OCI-LY1 (cell line): ENCODE measurements at regions not wholly inside any gene's neighbourhood (a gene's known extent, or its start where the extent isn't known, plus 50 kb on each side); places are given as distances from the start of the nearest gene placed in this dataset.
A peak's percentile ranks its signal among the peaks of the same experiment; 100 is the strongest.

Source experiments
- H2AFZ ChIP-seq: fragments of 200-600 bp; sonication (generic), shearing (Covaris generic); 2 replicates; pipeline ENCODE4 v1.6.0; 2014; ENCODE audit warnings: antibody characterized with exemption, mild to moderate bottlenecking, low read length
- H3F3A ChIP-seq: fragments of 200-600 bp; sonication (generic), shearing (Covaris generic); 2 replicates; pipeline ENCODE4 v1.6.0; 2014; ENCODE audit warnings: mild to moderate bottlenecking, antibody characterized with exemption, low read length, moderate library complexity; ENCODE audit not compliant: insufficient read depth
- H3K27ac ChIP-seq: fragments of 200-600 bp; sonication (generic); 2 replicates; pipeline ENCODE4 v1.5.1; 2014; ENCODE audit warnings: low read length, mixed run types, mild to moderate bottlenecking, low read depth; ENCODE audit not compliant: poor library complexity, severe bottlenecking
- H3K27me3 ChIP-seq: fragments of 200-600 bp; sonication (generic); 2 replicates; pipeline ENCODE4 v1.6.0; 2014; ENCODE audit warnings: antibody characterized with exemption, mild to moderate bottlenecking, low read length, moderate library complexity; ENCODE audit not compliant: insufficient read depth
- H3K36me3 ChIP-seq: fragments of 200-600 bp; sonication (generic); 2 replicates; pipeline ENCODE4 v1.6.1; 2014; ENCODE audit warnings: mild to moderate bottlenecking, antibody characterized with exemption, low read length, moderate library complexity, mixed read lengths; ENCODE audit not compliant: insufficient read depth
- H3K4me1 ChIP-seq: fragments of 200-600 bp; sonication (generic); 2 replicates; pipeline ENCODE4 v1.5.1; 2014; ENCODE audit warnings: mild to moderate bottlenecking, low read length, moderate library complexity; ENCODE audit not compliant: insufficient read depth, severe bottlenecking
- H3K4me2 ChIP-seq: fragments of 200-600 bp; sonication (generic), shearing (Covaris generic); 2 replicates; pipeline ENCODE4 v1.6.1; 2014; ENCODE audit warnings: low read length
- H3K4me3 ChIP-seq: fragments of 200-600 bp; sonication (generic); 2 replicates; pipeline ENCODE4 v1.5.1; 2014; ENCODE audit warnings: low read length, low read depth, mild to moderate bottlenecking, mixed read lengths; ENCODE audit not compliant: poor library complexity, severe bottlenecking
- H3K79me2 ChIP-seq: fragments of 200-600 bp; shearing (Covaris generic); 2 replicates; pipeline ENCODE4 v1.6.1; 2016; ENCODE audit warnings: mixed run types, low read length, mixed read lengths; ENCODE audit not compliant: insufficient read depth
- H3K9ac ChIP-seq: fragments of 200-600 bp; sonication (generic), shearing (Covaris generic); 2 replicates; pipeline ENCODE4 v1.6.1; 2014; ENCODE audit warnings: mild to moderate bottlenecking, low read length, mixed read lengths
- H3K9me2 ChIP-seq: fragments of 200-600 bp; sonication (generic), shearing (Covaris generic); 2 replicates; pipeline ENCODE4 v1.6.1; 2014; ENCODE audit warnings: low read depth, mild to moderate bottlenecking, low read length, mixed read lengths
- H3K9me3 ChIP-seq: fragments of 200-600 bp; shearing (Covaris generic); 2 replicates; pipeline ENCODE4 v1.6.1; 2014; ENCODE audit warnings: low read length, mixed read lengths
- H4K20me1 ChIP-seq: fragments of 200-600 bp; sonication (generic), shearing (Covaris generic); 2 replicates; pipeline ENCODE4 v1.6.0; 2016; ENCODE audit warnings: mild to moderate bottlenecking, low read length; ENCODE audit not compliant: insufficient read depth
- CTCF ChIP-seq: fragments of 200-600 bp; sonication (generic), shearing (Covaris generic); IDR thresholded peaks from 2 replicates; pipeline ENCODE4 v1.5.1; 2017; ENCODE audit warnings: mild to moderate bottlenecking, antibody characterized with exemption, low read length, moderate library complexity, mixed read lengths
- EZH2 ChIP-seq: fragments of 200-600 bp; sonication (generic), shearing (Covaris generic); IDR thresholded peaks from 2 replicates; pipeline ENCODE4 v1.8.0; 2017; ENCODE audit warnings: borderline replicate concordance, mixed run types, mild to moderate bottlenecking, antibody characterized with exemption, low read length, moderate library complexity, mixed read lengths

- H3F3A ChIP-seq: 0 out of 2 replicates have a peak, but pooled peaks cover 4% of the 10 kb centered on the region
- no peaks in the 10 kb centered on the region for H3K9me3 ChIP-seq
- TF ChIP-seq CTCF (no peak), EZH2 (no peak)
- peak overlapping the region; percentile 10; the same call in 1 of the 2 replicates for H2AFZ ChIP-seq
- no peaks in the 10 kb centered on the region for H3K9me2 ChIP-seq
- no peak overlapping the region; the same call in 1 of the 2 replicates for H3K4me2 ChIP-seq
- H3K36me3 ChIP-seq: no peaks in the 10 kb centered on the region
- H4K20me1 ChIP-seq: no peaks in the 10 kb centered on the region
- no peaks in the 10 kb centered on the region for H3K79me2 ChIP-seq
- H3K27me3 ChIP-seq: no peaks in the 10 kb centered on the region
- H3K9ac ChIP-seq: no peak overlapping the region
- H3K27ac ChIP-seq: peak overlapping the region; percentile 85
- H3K4me1 ChIP-seq: peaks cover 40% of the 10 kb centered on the region
- no peak overlapping the region for H3K4me3 ChIP-seq
These were observed 428.9 kb downstream of the LPIN1 start for GRCh38 chr2:12175323-12175722.

GRCh38 chr2:12176623-12177454 is 430.4 kb downstream of the LPIN1 start:
- Histone ChIP-seq H3K4me2 (peak overlapping the region; percentile 58), H3K9me2 (no peaks in the 10 kb centered on the region), H3F3A (0 out of 2 replicates have a peak, but pooled peaks cover 4% of the 10 kb centered on the region), H3K27ac (peak overlapping the region; percentile 85), H3K36me3 (no peaks in the 10 kb centered on the region), H3K9me3 (no peaks in the 10 kb centered on the region), H3K4me1 (peaks cover 38% of the 10 kb centered on the region), H4K20me1 (no peaks in the 10 kb centered on the region), H3K9ac (peak overlapping the region; percentile 60), H3K27me3 (no peaks in the 10 kb centered on the region), H3K4me3 (peak overlapping the region; percentile 6), H3K79me2 (no peaks in the 10 kb centered on the region), H2AFZ (peak overlapping the region; percentile 59; the same call in 1 of the 2 replicates)
- no peak for TF ChIP-seq CTCF
- no peak for TF ChIP-seq EZH2

GRCh38 chr2:12177455-12178288 is 431.2 kb downstream of the LPIN1 start:
- Histone ChIP-seq H3K79me2 (no peaks in the 10 kb centered on the region), H3K9ac (peak overlapping the region; percentile 60), H3K27ac (peak overlapping the region; percentile 85), H4K20me1 (no peaks in the 10 kb centered on the region), H3K36me3 (no peaks in the 10 kb centered on the region), H3K9me2 (no peaks in the 10 kb centered on the region), H3F3A (0 out of 2 replicates have a peak, but pooled peaks cover 4% of the 10 kb centered on the region), H3K27me3 (no peaks in the 10 kb centered on the region), H2AFZ (peak overlapping the region; percentile 59; the same call in 1 of the 2 replicates), H3K4me3 (peak overlapping the region; percentile 6), H3K9me3 (no peaks in the 10 kb centered on the region), H3K4me2 (peak overlapping the region; percentile 58), H3K4me1 (peaks cover 38% of the 10 kb centered on the region)
- TF ChIP-seq CTCF (no peak), EZH2 (no peak)
